Peyer's patch (tissue), 4 donors: ENCODE measurements at regions not wholly inside any gene's neighbourhood (a gene's known extent, or its start where the extent isn't known, plus 50 kb on each side); places are given as distances from the start of the nearest gene placed in this dataset.

ENCODE experiments used
- CTCF ChIP-seq, 6 experiments: fragments of 450-650 bp in 4 of 6; fragments of 200-600 bp in 2 of 6; sonication (generic) in 1 of 6; IDR thresholded peaks; one replicate each; pipeline ENCODE4 v1.5.1; 2017 to 2019; ENCODE audit warnings: antibody characterized with exemption in 6 of 6, mild to moderate bottlenecking in 3 of 6, moderate library complexity in 1 of 6
- POLR2A ChIP-seq, 2 donors: fragments of 450-650 bp; IDR thresholded peaks; one replicate each; pipeline ENCODE4 v1.5.1; 2017; ENCODE audit warnings: antibody characterized with exemption in 2 of 2, mild to moderate bottlenecking in 2 of 2, moderate library complexity in 2 of 2

GRCh38 chr14:48665077-48665784, 920.9 kb downstream of the RPS29 start:
- TF ChIP-seq CTCF (IDR thresholded peaks at IDR 0.05) (no peak), POLR2A (IDR thresholded peaks at IDR 0.05) (no peak)
